ENCODE measurements at regions not wholly inside any gene's neighbourhood (a gene's known extent, or its start where the extent isn't known, plus 50 kb on each side); places are given as distances from the start of the nearest gene placed in this dataset.

DNA sequence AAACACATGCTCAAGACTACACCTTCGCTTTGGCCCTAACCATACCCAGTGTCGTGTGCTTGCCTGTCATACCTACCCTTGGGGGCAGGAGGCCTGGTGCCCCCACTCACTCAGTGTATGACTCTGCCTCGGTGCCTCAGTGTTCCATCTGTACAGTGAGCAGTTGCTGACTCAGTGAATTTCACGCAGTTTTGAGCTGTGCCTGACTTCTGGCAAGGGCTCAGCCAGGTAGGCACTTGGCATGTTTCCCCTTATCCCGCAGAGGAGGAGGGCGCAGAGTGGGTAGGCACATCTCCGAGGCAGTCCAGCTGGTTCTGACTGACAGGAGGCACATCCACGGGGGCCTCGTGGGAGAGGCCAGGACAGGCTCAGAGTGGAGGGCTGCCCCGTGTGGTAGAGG lies 148.9 kb upstream of the CIBAR2 start:
- no peak for DNase-seq

- DNase-seq = no peak
These were observed 149.6 kb upstream of the CIBAR2 start for GRCh38 chr16:85261657-85262557.

DNA sequence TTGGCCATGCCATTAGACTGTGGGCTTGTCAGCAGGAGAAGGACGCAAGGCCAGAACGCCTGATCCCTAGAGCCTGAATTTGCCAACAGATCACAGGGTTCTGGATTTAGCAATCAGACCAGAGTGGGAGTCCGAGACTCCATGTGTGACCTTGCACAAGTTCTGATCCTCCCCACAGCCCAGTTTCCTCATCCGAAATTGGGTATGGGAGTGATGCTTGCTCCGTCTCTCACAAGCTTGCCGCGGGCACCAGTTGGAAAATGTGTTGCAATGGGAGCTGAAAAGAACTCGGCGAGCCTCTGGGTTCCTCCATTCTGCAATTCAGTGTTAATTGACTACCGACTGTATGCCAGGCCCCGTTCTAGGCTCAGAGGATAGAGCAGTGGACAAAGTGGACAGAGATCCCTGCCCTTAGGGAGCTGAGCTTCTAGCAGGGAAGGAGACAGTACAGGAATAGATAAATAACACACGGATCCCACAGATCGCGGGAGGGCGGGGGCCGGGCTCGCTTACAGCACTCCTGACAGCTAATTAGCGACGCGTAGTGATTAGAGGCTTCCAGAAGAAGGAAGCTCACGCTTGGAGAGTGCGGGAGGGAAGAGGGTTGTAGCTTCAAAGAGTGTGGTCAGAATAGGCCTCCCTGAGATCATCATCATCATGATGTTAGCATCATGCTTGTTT lies 150.4 kb upstream of the CIBAR2 start:
- no peak for DNase-seq

GRCh38 chr16:85263239-85263585 lies 150.9 kb upstream of the CIBAR2 start:
- no peak for DNase-seq

- DNase-seq = no peak
These were observed 152.5 kb upstream of the CIBAR2 start for GRCh38 chr16:85264752-85265151.

GRCh38 chr16:85265161-85265784 lies 153.0 kb upstream of the CIBAR2 start:
- DNase-seq = no peak

- no peak for DNase-seq
These were observed 153.5 kb upstream of the CIBAR2 start for GRCh38 chr16:85265810-85266209.

GRCh38 chr16:85266857-85267256 lies 154.6 kb upstream of the CIBAR2 start:
- no peak for DNase-seq

DNA sequence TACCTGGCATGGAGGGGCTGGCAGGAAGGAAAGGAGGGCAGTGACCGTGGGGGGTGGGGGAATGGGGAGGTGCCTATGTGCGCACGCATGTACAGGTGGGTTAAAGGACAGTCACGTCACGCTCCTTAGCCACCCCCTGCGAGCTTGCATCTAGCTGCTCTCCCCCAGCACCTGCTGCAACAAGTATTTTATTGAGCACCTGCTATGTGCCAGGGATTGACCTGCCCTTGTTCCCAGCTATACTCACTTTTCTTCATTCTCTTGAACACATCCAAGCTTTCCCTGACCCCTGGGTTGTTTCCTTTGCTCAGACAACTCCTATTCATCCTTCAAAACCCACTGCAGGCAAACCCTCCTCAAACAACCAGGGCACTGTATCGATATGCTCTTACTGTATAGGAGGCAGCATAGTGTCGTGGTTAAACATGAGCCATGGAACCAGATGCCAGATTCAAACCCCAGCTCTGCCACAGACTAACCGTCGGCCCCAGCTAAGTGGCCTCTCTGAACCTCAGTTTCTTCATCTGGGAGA lies 155.2 kb upstream of the CIBAR2 start:
- DNase-seq = no peak

GRCh38 chr16:85269165-85269564 lies 156.9 kb upstream of the CIBAR2 start:
- no peak for DNase-seq

- no peak for DNase-seq
These were observed 158.1 kb upstream of the CIBAR2 start for GRCh38 chr16:85270374-85270773.

DNA sequence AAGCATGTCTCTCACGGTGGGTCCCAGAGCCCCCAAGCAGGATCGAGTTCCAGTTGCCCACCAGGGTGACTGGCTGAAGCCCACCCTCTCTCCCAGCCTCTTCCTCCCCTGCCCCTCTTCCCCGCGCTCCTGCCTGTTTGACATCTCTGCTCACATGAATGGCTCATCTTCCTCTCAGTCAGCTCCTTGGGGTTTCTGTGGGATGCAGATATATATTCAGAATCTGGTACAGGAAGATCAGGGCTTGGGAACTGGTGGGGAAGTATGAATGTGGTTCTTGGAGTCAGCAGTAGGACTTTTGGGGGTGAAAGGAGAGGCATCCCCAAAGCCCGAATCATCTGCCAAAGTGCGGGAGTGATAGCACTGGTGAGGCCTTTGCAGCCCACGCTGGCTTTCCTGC lies 158.9 kb upstream of the CIBAR2 start:
- DNase-seq = no peak

- DNase-seq = no peak
These were observed 161.0 kb upstream of the CIBAR2 start for GRCh38 chr16:85273293-85273692.

DNA sequence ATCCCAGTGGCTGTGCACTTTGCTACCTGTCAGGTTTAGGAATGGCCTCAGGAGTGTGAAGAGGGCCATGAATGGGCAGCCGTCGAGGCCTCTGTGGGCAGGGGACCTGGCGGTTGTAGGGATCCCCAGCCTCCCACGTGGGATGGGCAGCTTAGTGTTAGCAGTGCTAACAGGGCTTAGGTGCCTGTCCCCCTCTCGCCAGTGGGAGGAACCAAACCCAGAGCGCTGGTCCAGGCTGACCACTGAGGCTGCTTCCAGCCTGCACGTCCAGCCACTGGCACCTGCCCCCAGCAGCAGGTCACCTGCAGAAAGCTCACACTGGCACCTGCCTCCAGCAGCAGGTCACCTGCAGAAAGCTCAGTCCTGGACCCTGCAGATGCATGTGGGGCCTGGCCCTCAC lies 162.2 kb upstream of the CIBAR2 start:
- no peak for DNase-seq

GRCh38 chr16:85274924-85275323 lies 162.7 kb upstream of the CIBAR2 start:
- no peak for DNase-seq

DNA sequence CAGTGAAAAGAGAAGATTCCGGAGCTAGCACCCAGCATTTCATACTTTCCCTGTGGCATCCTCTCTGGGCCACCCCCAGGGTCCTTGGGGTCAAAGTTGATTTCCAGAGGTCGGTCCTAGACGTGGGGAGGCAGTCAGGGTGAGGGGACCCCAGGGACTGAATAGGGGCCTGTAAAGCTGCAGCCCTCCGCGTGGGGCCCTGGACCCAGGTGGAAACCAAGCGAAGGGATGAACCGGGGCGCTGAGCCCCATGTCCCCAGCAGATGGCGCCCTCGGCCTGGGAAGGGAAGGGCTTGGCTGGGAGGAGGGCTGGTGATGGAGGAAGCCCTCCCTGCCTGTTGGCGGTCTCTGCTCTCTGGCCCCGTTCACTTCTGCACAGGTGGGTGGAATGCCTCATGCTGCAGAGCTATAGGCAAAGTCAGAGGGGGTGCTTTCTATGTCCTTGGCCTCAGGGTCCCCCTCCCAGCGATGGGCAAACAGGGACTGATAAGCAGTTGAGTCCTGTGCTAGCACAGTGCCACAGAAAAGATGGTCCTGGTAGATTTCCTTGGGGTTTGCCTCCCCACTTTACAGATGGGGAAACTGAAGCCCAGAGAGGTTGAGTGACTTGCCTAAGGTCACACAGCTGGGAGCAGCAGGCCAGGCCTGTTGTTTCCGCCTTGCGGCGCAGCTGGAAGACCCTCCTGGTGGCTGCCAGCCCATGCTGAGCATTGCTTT lies 163.4 kb upstream of the CIBAR2 start:
- DNase-seq = peak; percentile 64

DNA sequence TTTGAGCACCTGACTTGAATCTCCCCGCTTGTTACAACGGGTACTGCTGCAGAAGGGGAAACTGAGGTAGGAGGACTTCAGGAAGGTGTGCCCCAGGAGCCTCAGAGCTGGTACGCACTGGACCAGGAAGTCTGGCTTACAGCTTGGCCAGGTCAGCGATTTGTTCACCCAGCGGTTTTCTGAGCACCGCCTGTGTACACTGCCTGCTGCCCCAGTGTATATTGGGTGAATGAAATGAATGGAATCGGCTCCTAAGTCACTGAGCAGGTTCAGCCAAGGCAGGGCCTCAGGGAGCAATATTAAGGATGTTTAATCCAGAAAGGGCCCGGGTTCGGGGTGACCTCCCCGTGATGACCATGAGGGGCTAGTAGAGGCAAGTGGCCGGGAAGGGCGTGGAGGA lies 164.0 kb upstream of the CIBAR2 start:
- no peak for DNase-seq

GRCh38 chr16:85276721-85277120 lies 164.4 kb upstream of the CIBAR2 start:
- DNase-seq = no peak

DNA sequence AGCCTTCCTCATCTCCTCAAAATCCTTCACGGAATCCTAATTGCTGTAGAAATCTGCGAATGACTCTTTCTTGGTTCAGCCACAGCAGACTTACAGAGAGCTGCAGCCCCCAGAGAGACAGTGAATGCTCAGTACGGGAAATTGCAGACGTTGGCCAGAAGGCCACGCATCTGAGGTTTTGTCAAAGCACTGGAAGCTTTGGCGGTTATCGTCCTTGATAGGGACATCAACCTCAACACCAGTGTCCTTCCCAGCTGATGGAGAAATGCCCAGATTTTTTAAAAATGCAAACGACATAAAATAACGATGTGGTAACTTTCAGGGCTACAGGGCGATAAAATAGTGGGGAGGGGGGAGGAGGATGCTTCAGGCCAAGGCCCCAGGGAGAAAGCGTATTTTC lies 166.6 kb upstream of the CIBAR2 start:
- DNase-seq = no peak

DNA sequence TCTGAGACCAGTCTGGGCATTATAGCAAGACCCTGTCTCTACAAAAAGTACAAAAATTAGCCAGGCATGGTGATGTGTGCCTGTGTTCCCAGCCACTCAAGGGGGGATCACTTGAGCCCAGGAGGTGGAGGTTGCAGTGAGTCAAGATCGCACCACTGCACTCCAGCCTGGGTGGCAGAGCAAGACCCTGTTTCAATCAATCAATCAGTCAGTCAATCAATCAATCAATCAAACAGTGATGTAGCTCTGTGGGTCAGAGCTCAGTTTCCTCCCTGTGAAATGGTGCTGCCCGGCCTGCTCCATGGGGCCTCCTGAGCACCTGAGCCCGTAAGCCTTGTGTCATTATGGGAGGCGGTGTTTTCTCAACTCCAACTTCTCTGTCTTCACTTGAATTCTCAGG lies 167.1 kb upstream of the CIBAR2 start:
- DNase-seq = no peak

GRCh38 chr16:85279825-85280545 lies 167.7 kb upstream of the CIBAR2 start:
- DNase-seq = no peak

DNA sequence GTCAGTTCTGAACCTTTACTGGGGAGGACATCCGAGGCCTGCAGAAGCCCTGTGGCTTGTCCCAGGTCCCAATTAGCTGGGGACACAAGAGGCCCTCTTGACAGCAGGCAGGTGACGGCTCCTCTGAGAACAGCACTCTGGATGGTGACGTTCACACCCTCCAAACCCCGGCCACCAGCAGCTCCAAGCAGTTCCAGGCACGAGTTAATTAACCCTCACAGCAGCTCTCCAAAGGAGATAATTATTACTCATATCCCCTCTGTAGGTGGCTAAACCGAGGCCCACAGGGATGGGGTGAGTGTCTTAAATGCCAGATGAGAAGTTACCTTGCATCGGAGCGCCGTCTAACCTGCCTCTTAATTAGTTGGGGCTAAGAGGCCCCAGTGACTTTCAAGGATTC lies 168.9 kb upstream of the CIBAR2 start:
- DNase-seq = no peak

Measured in NCI-H1092 treated with DMSO at 0.1 percent for 48 hours (cell line).